H9 (cell line): ENCODE measurements at regions not wholly inside any gene's neighbourhood (a gene's known extent, or its start where the extent isn't known, plus 50 kb on each side); places are given as distances from the start of the nearest gene placed in this dataset.

Experiments used
- DNase-seq: peaks from one replicate; pipeline ENCODE4 v3.0.0-alpha.2; 2017
- H2AFZ ChIP-seq: one replicate; pipeline ENCODE4 v1.6.1; 2013; ENCODE audit warnings: mild to moderate bottlenecking, low read length, control low read depth, moderate library complexity
- H2AK5ac ChIP-seq: 2 replicates; pipeline ENCODE4 v1.6.1; 2013; ENCODE audit warnings: low read length, control low read depth, mixed read lengths; ENCODE audit not compliant: insufficient read length
- H2BK120ac ChIP-seq: one replicate; pipeline ENCODE4 v1.6.1; 2013; ENCODE audit warnings: low read depth, mild to moderate bottlenecking, low read length, control low read depth, inconsistent platforms; ENCODE audit not compliant: poor library complexity, severe bottlenecking
- H2BK12ac ChIP-seq: 2 replicates; pipeline ENCODE4 v1.6.1; 2013; ENCODE audit warnings: low read length, control low read depth, mixed read lengths, low read depth; ENCODE audit not compliant: insufficient read length
- H2BK15ac ChIP-seq: 2 replicates; pipeline ENCODE4 v1.6.1; 2013; ENCODE audit warnings: low read depth, low read length, control low read depth
- H2BK20ac ChIP-seq: one replicate; pipeline ENCODE4 v1.6.1; 2013; ENCODE audit warnings: low read depth, mild to moderate bottlenecking, low read length, control low read depth, inconsistent platforms; ENCODE audit not compliant: poor library complexity, severe bottlenecking
- H2BK5ac ChIP-seq: 2 replicates; pipeline ENCODE4 v1.6.1; 2013; ENCODE audit warnings: low read length, control low read depth, mixed read lengths; ENCODE audit not compliant: insufficient read length
- H3K14ac ChIP-seq: 2 replicates; pipeline ENCODE4 v1.6.1; 2013; ENCODE audit warnings: low read length, control low read depth; ENCODE audit not compliant: insufficient read depth
- H3K18ac ChIP-seq: 2 replicates; pipeline ENCODE4 v1.6.1; 2013; ENCODE audit warnings: low read depth, mild to moderate bottlenecking, mixed read lengths, low read length, control low read depth; ENCODE audit not compliant: insufficient read length
- H3K23ac ChIP-seq: 2 replicates; pipeline ENCODE4 v1.6.1; 2013; ENCODE audit warnings: low read length, control low read depth, mixed read lengths, low read depth; ENCODE audit not compliant: insufficient read length
- H3K23me2 ChIP-seq: 2 replicates; pipeline ENCODE4 v1.6.1; 2013; ENCODE audit warnings: low read depth, mild to moderate bottlenecking, mixed read lengths, low read length, control low read depth; ENCODE audit not compliant: insufficient read length, poor library complexity, severe bottlenecking
- H3K27ac ChIP-seq: 2 replicates; pipeline ENCODE4 v1.5.1; 2013; ENCODE audit warnings: low read length, control low read depth, mixed read lengths, low read depth; ENCODE audit not compliant: insufficient read length
- H3K27me3 ChIP-seq: 2 replicates; pipeline ENCODE4 v1.6.1; 2013; ENCODE audit warnings: low read length, control low read depth, inconsistent platforms; ENCODE audit not compliant: insufficient read depth
- H3K4ac ChIP-seq: 2 replicates; pipeline ENCODE4 v1.6.1; 2013; ENCODE audit warnings: low read depth, mild to moderate bottlenecking, control low read depth, inconsistent platforms, low read length, moderate library complexity
- H3K4me1 ChIP-seq: 2 replicates; pipeline ENCODE4 v1.6.1; 2013; ENCODE audit warnings: low read length, control low read depth, inconsistent platforms; ENCODE audit not compliant: insufficient read depth
- H3K4me2 ChIP-seq: 2 replicates; pipeline ENCODE4 v1.6.1; 2013; ENCODE audit warnings: low read length, control low read depth, mixed read lengths; ENCODE audit not compliant: insufficient read length, insufficient read depth
- H3K56ac ChIP-seq: 2 replicates; pipeline ENCODE4 v1.6.1; 2013; ENCODE audit warnings: low read depth, mild to moderate bottlenecking, mixed read lengths, low read length, control low read depth; ENCODE audit not compliant: insufficient read length
- H3K79me1 ChIP-seq: 2 replicates; pipeline ENCODE4 v1.6.1; 2013; ENCODE audit warnings: low read depth, mild to moderate bottlenecking, moderate library complexity, low read length, control low read depth, inconsistent platforms; ENCODE audit not compliant: insufficient read depth, poor library complexity, severe bottlenecking
- H3K79me2 ChIP-seq: 2 replicates; pipeline ENCODE4 v1.6.1; 2013; ENCODE audit warnings: low read length, control low read depth, inconsistent platforms; ENCODE audit not compliant: insufficient read depth
- H3K9ac ChIP-seq: 2 replicates; pipeline ENCODE4 v1.6.1; 2013; ENCODE audit warnings: low read length, control low read depth, mixed read lengths; ENCODE audit not compliant: insufficient read length; ENCODE audit errors: extremely low read depth
- H3K9me3 ChIP-seq: one replicate; pipeline ENCODE4 v1.6.1; 2013; ENCODE audit warnings: low read depth, low read length, inconsistent platforms; ENCODE audit not compliant: control insufficient read depth
- H3T11ph ChIP-seq: one replicate; pipeline ENCODE4 v1.6.1; 2013; ENCODE audit warnings: mild to moderate bottlenecking, low read length, control low read depth, inconsistent platforms
- H4K20me1 ChIP-seq: one replicate; pipeline ENCODE4 v1.6.1; 2013; ENCODE audit not compliant: control insufficient read depth, insufficient read length, insufficient read depth
- H4K5ac ChIP-seq: 2 replicates; pipeline ENCODE4 v1.6.1; 2013; ENCODE audit warnings: low read depth, mild to moderate bottlenecking, mixed read lengths, low read length, control low read depth; ENCODE audit not compliant: insufficient read length
- H4K8ac ChIP-seq: replicated peaks from 2 replicates; pipeline ENCODE4 v1.6.1; 2013; ENCODE audit warnings: low read length, control low read depth, mixed read lengths, low read depth; ENCODE audit not compliant: insufficient read length
- H4K91ac ChIP-seq: 2 replicates; pipeline ENCODE4 v1.6.1; 2013; ENCODE audit warnings: low read depth, mild to moderate bottlenecking, moderate library complexity, mixed read lengths, low read length, control low read depth; ENCODE audit not compliant: insufficient read length
- H3K27ac Mint-ChIP-seq, 3 experiments: 2 replicates in 2 of 3; 3 replicates in 1 of 3; pipeline ENCODE4 v1.8.0; 2020 to 2021; ENCODE audit warnings: mixed read lengths in 3 of 3, mild to moderate bottlenecking in 1 of 3, moderate library complexity in 1 of 3
- H3K27me3 Mint-ChIP-seq: 2 replicates; pipeline ENCODE4 v1.8.0; 2021; ENCODE audit warnings: low read depth, mild to moderate bottlenecking, moderate library complexity, mixed read lengths
- H3K36me3 Mint-ChIP-seq, 3 experiments: 2 replicates in 2 of 3; 3 replicates in 1 of 3; pipeline ENCODE4 v1.8.0; 2020 to 2021; ENCODE audit warnings: low read depth in 3 of 3, mixed read lengths in 3 of 3; ENCODE audit not compliant: insufficient read depth in 1 of 3
- H3K4me1 Mint-ChIP-seq, 2 experiments: 2 replicates each; pipeline ENCODE4 v1.8.0; 2020; ENCODE audit warnings: mixed read lengths in 2 of 2
- H3K4me3 Mint-ChIP-seq, 2 experiments: 2 replicates in 1 of 2; 3 replicates in 1 of 2; pipeline ENCODE4 v1.8.0; 2020 to 2021; ENCODE audit warnings: mild to moderate bottlenecking in 2 of 2, mixed read lengths in 2 of 2, moderate library complexity in 1 of 2
- H3K9me3 Mint-ChIP-seq, 2 experiments: 2 replicates in 1 of 2; 3 replicates in 1 of 2; pipeline ENCODE4 v1.8.0; 2020; ENCODE audit warnings: mild to moderate bottlenecking in 2 of 2, mixed read lengths in 2 of 2, moderate library complexity in 1 of 2
- WGBS: extraction: QIAGEN DNeasy Blood & Tissue Kit; methylation state at CpG from one replicate; pipeline ENCODE4 v1.1.7; 2013; ENCODE audit warnings: missing lambda C conversion rate, low lambda C conversion rate, mixed read lengths; ENCODE audit not compliant: insufficient read length; ENCODE audit errors: extremely low coverage; 5-methylcytosine and 5-hydroxymethylcytosine counted together
- TF ChIP-seq, protein P1 (sequence below): fragments of 200-600 bp; sonication (generic); conservative IDR thresholded peaks from 3 replicates; pipeline ENCODE4 v1.8.0; 2021; ENCODE audit warnings: antibody characterized with exemption, mild to moderate bottlenecking

DNA sequence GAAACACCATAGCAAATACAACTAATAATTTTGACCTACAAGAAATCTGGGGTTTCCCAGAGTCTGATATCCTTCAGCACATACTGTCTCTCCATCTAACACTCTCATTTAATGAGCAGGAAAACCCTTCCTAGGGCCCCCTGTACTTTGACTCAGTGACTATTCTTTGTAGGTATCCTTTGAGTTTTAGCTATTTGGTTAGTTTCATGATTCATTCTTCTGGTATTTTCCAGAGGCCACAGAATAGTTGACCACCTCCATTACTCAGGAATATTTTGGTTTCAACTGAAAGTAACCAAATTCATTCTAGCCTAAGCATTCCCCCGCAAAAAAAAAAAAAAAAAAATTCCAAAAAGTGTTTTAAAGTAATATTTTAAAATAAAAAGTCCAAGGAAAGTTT lies 140.0 kb downstream of the IDS start:
- H2BK15ac ChIP-seq = no peak overlapping the region
- H3K27ac Mint-ChIP-seq = no peak overlapping the region
- H4K20me1 ChIP-seq = no peaks in the 10 kb centered on the region
- H3K27me3 ChIP-seq = no peaks in the 10 kb centered on the region
- no peak overlapping the region for H3K14ac ChIP-seq
- no peak overlapping the region for H3K9ac ChIP-seq
- peaks cover 0 to 6% (median 1%) of the 10 kb centered on the region in 3 experiments; a peak in 6 of 7 replicates for H3K36me3 Mint-ChIP-seq
- H4K5ac ChIP-seq = no peak overlapping the region
- H3K23ac ChIP-seq = no peak overlapping the region
- TF ChIP-seq, protein P1, sequence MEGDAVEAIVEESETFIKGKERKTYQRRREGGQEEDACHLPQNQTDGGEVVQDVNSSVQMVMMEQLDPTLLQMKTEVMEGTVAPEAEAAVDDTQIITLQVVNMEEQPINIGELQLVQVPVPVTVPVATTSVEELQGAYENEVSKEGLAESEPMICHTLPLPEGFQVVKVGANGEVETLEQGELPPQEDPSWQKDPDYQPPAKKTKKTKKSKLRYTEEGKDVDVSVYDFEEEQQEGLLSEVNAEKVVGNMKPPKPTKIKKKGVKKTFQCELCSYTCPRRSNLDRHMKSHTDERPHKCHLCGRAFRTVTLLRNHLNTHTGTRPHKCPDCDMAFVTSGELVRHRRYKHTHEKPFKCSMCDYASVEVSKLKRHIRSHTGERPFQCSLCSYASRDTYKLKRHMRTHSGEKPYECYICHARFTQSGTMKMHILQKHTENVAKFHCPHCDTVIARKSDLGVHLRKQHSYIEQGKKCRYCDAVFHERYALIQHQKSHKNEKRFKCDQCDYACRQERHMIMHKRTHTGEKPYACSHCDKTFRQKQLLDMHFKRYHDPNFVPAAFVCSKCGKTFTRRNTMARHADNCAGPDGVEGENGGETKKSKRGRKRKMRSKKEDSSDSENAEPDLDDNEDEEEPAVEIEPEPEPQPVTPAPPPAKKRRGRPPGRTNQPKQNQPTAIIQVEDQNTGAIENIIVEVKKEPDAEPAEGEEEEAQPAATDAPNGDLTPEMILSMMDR = no peak
- peaks cover 0 to 4% of the 10 kb centered on the region in 2 experiments; a peak in 3 of 4 replicates for H3K4me1 Mint-ChIP-seq
- no peak for DNase-seq
- no peak overlapping the region for H3K27ac ChIP-seq
- no peak overlapping the region for H2BK5ac ChIP-seq
- no peak overlapping the region for H2AFZ ChIP-seq
- H2BK20ac ChIP-seq = no peak overlapping the region
- peaks cover 3% of the 10 kb centered on the region; the same call in 1 of the 2 replicates for H3K4me1 ChIP-seq
- H4K8ac ChIP-seq = no peak overlapping the region
- no peak overlapping the region for H3T11ph ChIP-seq
- peaks cover 73 to 75% of the 10 kb centered on the region in 2 experiments for H3K9me3 Mint-ChIP-seq
- no peak overlapping the region for H3K18ac ChIP-seq
- no peak overlapping the region for H3K56ac ChIP-seq
- H3K4me3 Mint-ChIP-seq = no peak overlapping the region
- no CpG with 5 or more reads among the region's 1 CpG for WGBS
- peaks cover 49% of the 10 kb centered on the region for H3K9me3 ChIP-seq
- no peaks in the 10 kb centered on the region for H3K79me2 ChIP-seq
- no peak overlapping the region for H2BK12ac ChIP-seq
- H4K91ac ChIP-seq = no peak overlapping the region
- H2AK5ac ChIP-seq = no peak overlapping the region
- H2BK120ac ChIP-seq = no peak overlapping the region
- peaks cover 2% of the 10 kb centered on the region; the same call in 1 of the 2 replicates for H3K27me3 Mint-ChIP-seq
- H3K4ac ChIP-seq = no peak overlapping the region
- H3K79me1 ChIP-seq = no peaks in the 10 kb centered on the region
- no peaks in the 10 kb centered on the region for H3K23me2 ChIP-seq
- H3K4me2 ChIP-seq = no peak overlapping the region
